ENCODE measurements at regions not wholly inside any gene's neighbourhood (a gene's known extent, or its start where the extent isn't known, plus 50 kb on each side); places are given as distances from the start of the nearest gene placed in this dataset.

DNA sequence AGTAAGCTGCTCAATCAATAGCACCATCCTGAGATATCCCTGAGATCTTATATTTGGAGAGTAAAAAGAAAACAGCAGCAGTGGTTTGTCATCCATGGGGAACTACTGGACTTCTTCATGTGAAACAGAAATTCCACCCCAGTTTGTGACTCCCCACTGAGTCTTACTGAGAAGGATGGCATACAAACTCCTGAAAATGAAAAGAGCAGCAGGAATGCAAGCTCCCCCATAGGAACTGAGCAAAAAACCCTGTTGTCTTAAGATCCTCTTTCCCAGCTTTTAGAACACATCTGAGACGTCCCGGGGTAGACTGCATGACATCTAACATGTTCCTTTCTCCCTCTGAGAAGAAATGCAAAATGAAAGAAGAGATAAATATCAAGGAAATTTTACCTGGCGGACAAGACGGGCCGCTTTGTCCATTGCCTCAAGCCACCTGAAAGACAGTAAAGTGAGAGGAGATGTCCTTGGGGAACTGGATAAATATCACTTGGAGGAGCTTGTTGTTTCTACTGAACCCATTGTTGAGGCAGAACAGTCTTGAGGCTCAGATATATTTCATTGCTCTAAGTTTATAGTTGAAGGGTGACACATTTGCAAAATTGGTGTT, 117.1 kb downstream of the NUDT12 start:
- TF ChIP-seq POLR2AphosphoS5 (IDR thresholded peaks at IDR 0.05; ENCODE audit: low read depth, low read length) = no peak
- TF ChIP-seq POLR2A (IDR thresholded peaks at IDR 0.05; ENCODE audit: low read depth, low read length) = no peak
- TF ChIP-seq SPI1 (IDR thresholded peaks at IDR 0.05; ENCODE audit: low read depth, low read length) = no peak
- TF ChIP-seq TAF1 (IDR thresholded peaks at IDR 0.05; ENCODE audit: low read depth, low read length) = no peak
